Cardiac muscle cell (in vitro differentiated cells and primary cell): ENCODE measurements at regions not wholly inside any gene's neighbourhood (a gene's known extent, or its start where the extent isn't known, plus 50 kb on each side); places are given as distances from the start of the nearest gene placed in this dataset.

Source experiments
- DNase-seq, 2 donors: peaks; one replicate each; pipeline versions ENCODE4 v3.0.0 to v3.0.0-alpha.2; 2010 to 2017; ENCODE audit warnings: low read depth in 1 of 2, low spot score in 1 of 2
- H3K27ac ChIP-seq: fragments of 200-600 bp; sonication (generic); 2 replicates; pipeline ENCODE4 v1.5.1; 2016
- H3K27me3 ChIP-seq: fragments of 200-600 bp; sonication (generic); 2 replicates; pipeline ENCODE4 v1.6.0; 2016; ENCODE audit warnings: control low read depth
- H3K36me3 ChIP-seq: fragments of 200-600 bp; sonication (generic); 2 replicates; pipeline ENCODE4 v1.5.1; 2016; ENCODE audit warnings: control low read depth
- H3K4me1 ChIP-seq: fragments of 200-600 bp; sonication (generic); 2 replicates; pipeline ENCODE4 v1.8.1; 2017; ENCODE audit warnings: low read depth, mild to moderate bottlenecking, mixed run types
- H3K4me3 ChIP-seq: fragments of 200-600 bp; sonication (generic); 2 replicates; pipeline ENCODE4 v1.5.1; 2016; ENCODE audit warnings: mild to moderate bottlenecking
- H3K9me3 ChIP-seq: fragments of 200-600 bp; sonication (generic); 2 replicates; pipeline ENCODE4 v1.5.1; 2017; ENCODE audit warnings: low read depth, mild to moderate bottlenecking, control low read depth
- TF ChIP-seq, protein P1 (sequence below): IDR thresholded peaks from 2 replicates; pipeline ENCODE4 v1.5.1; 2012; ENCODE audit warnings: low read depth, mild to moderate bottlenecking, low read length

DNA sequence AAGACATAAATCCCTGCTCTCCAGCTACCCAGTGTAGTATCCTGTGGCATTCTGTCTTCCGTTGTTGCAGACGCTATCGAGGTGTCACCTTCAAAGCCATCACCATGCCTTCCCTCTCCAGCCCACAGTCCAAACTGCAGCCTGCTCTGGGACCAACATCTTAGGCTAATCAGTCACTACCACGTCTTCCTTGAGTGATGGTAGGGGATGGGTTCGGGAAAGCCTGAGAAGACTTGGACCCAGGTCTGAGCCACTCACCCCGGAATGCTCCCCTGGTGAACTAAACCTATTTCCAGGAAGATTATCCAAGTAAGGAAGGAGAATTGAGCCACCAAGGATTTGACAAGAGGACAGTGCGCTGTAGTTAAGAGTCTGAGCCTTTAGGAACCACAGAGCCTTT lies 52.9 kb upstream of the IRX1 start:
- DNase-seq = no peak
- H3K27ac ChIP-seq = no peak overlapping the region
- no peaks in the 10 kb centered on the region for H3K9me3 ChIP-seq
- H3K4me1 ChIP-seq = no peaks in the 10 kb centered on the region
- TF ChIP-seq, protein P1, sequence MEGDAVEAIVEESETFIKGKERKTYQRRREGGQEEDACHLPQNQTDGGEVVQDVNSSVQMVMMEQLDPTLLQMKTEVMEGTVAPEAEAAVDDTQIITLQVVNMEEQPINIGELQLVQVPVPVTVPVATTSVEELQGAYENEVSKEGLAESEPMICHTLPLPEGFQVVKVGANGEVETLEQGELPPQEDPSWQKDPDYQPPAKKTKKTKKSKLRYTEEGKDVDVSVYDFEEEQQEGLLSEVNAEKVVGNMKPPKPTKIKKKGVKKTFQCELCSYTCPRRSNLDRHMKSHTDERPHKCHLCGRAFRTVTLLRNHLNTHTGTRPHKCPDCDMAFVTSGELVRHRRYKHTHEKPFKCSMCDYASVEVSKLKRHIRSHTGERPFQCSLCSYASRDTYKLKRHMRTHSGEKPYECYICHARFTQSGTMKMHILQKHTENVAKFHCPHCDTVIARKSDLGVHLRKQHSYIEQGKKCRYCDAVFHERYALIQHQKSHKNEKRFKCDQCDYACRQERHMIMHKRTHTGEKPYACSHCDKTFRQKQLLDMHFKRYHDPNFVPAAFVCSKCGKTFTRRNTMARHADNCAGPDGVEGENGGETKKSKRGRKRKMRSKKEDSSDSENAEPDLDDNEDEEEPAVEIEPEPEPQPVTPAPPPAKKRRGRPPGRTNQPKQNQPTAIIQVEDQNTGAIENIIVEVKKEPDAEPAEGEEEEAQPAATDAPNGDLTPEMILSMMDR = no peak
- H3K4me3 ChIP-seq = no peak overlapping the region
- H3K27me3 ChIP-seq = peaks cover 4% of the 10 kb centered on the region
- no peaks in the 10 kb centered on the region for H3K36me3 ChIP-seq

DNA sequence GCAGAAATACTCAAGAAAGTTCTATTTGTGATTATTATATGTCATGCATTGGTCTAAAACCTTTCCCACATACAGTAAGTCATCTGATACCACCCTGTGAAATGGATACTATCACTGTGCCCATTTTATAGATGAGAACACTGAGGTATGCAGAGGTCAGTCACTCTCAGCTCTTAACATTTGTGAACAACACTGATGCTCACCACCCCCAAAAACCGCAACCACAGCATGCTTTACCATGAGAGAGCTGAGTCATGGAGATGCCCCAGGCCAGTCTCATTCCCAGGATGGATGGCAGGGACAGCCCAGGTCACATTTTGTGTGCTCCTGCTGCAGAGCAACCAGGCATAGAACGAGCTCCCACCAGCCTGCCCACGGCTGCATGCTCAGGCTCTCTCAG lies 53.5 kb upstream of the IRX1 start:
- no peak overlapping the region for H3K27ac ChIP-seq
- no peak overlapping the region for H3K4me3 ChIP-seq
- H3K9me3 ChIP-seq = no peaks in the 10 kb centered on the region
- no peaks in the 10 kb centered on the region for H3K36me3 ChIP-seq
- no peaks in the 10 kb centered on the region for H3K4me1 ChIP-seq
- H3K27me3 ChIP-seq = peaks cover 4% of the 10 kb centered on the region
- TF ChIP-seq, protein P1 = no peak
- no peak for DNase-seq

DNA sequence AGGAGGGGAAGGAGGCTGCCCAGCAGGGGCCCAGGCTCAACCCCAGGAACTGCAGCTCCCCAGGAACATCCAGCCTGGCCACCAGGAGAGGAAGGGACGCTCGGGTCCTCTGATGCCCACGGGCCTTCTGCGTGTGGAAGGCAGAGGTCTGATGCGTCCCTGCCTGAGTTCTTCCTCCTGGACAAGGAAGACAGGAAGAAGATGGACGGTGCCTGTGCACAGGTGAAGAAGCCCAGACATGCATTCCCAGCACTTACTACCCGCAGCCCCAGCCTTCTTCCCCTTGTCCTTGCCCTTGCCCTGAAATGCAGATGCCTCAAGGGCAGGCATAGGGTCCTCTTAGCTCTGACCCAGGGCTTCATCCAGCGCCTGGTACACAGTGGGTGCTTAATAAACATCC lies 56.7 kb upstream of the IRX1 start:
- no peak for DNase-seq
- Histone ChIP-seq H3K4me1 (no peaks in the 10 kb centered on the region), H3K27ac (no peak overlapping the region), H3K9me3 (no peaks in the 10 kb centered on the region), H3K27me3 (no peaks in the 10 kb centered on the region), H3K36me3 (no peaks in the 10 kb centered on the region), H3K4me3 (no peak overlapping the region)
- TF ChIP-seq, protein P1 = no peak

DNA sequence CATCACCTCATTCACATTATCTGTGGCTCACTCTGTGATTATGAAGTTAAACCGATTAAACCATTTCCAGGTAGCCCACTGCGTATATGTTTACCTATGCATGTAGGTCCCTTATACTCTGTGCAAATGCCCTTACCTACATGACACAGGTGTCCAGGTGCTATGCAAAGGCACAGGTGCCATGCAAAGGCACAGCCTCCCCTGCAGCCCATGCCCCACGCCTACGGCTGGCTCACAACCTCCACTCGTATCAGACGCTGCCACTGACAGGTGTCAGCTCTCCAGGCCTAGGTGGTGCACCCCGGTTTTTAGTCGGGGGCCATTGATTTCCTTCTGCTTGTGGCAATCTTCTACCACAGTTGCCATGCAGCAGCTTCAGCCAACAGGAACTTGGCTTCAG lies 57.7 kb upstream of the IRX1 start:
- Histone ChIP-seq H3K4me3 (no peak overlapping the region), H3K36me3 (no peaks in the 10 kb centered on the region), H3K27me3 (no peaks in the 10 kb centered on the region), H3K27ac (no peak overlapping the region), H3K4me1 (no peaks in the 10 kb centered on the region), H3K9me3 (no peaks in the 10 kb centered on the region)
- DNase-seq = no peak
- TF ChIP-seq, protein P1 = no peak

DNA sequence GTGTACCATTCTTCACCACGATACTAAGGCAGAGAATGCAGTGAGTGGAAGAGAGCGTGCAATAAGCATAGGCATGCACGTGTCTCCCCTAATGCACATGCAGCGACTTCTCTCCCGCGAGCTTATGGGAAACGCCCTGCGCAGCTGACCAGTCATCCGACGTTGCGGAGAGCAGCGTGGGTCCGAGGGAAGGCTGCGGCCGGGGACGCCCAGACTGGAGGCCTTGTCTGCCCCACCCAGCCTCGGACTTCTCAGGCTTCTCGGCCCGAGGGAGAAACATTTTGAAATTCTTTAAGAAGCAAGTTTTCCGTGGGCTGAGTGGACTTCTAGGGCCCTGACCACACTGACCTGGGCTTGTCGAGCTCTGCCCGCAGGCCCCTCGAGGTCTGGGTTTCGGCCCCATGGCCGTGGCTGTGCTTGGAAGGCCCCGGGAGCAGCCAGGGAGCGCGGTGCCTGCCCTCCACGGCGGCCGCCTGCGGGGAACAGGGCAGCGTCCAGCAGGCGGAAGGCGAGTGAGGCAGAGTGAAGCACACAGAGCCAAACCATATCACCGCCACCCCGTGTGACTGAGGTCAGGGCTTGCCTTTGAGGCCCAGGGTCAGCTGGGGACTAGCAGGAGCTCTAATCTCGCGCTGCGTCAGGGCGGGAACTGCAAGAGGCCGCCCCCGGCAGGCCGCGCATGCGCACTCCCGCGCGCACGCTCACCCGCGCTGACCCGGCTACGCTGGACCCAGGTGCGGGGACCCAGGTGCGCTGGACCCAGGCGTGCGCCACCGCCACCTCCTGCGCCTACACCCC lies 60.0 kb upstream of the IRX1 start:
- TF ChIP-seq, protein P1 = no peak
- H3K9me3 ChIP-seq = no peaks in the 10 kb centered on the region
- H3K27me3 ChIP-seq = no peaks in the 10 kb centered on the region
- H3K4me3 ChIP-seq = no peak overlapping the region
- no peak for DNase-seq
- H3K27ac ChIP-seq = no peak overlapping the region
- H3K4me1 ChIP-seq = no peaks in the 10 kb centered on the region
- H3K36me3 ChIP-seq = no peaks in the 10 kb centered on the region
